Loucy (cell line): ENCODE measurements at regions not wholly inside any gene's neighbourhood (a gene's known extent, or its start where the extent isn't known, plus 50 kb on each side); places are given as distances from the start of the nearest gene placed in this dataset.

Source experiments
- EZH2phosphoT487 ChIP-seq: fragments of 200-600 bp; IDR thresholded peaks from 2 replicates; pipeline ENCODE4 v1.6.1; 2018; ENCODE audit warnings: antibody characterized with exemption, mild to moderate bottlenecking, moderate library complexity, borderline replicate concordance
- TF ChIP-seq, protein P1 (sequence below): fragments of 200-600 bp; sonication (generic); conservative IDR thresholded peaks from 2 replicates; pipeline ENCODE4 v1.5.1; 2014; ENCODE audit warnings: mild to moderate bottlenecking, antibody characterized with exemption, low read length

DNA sequence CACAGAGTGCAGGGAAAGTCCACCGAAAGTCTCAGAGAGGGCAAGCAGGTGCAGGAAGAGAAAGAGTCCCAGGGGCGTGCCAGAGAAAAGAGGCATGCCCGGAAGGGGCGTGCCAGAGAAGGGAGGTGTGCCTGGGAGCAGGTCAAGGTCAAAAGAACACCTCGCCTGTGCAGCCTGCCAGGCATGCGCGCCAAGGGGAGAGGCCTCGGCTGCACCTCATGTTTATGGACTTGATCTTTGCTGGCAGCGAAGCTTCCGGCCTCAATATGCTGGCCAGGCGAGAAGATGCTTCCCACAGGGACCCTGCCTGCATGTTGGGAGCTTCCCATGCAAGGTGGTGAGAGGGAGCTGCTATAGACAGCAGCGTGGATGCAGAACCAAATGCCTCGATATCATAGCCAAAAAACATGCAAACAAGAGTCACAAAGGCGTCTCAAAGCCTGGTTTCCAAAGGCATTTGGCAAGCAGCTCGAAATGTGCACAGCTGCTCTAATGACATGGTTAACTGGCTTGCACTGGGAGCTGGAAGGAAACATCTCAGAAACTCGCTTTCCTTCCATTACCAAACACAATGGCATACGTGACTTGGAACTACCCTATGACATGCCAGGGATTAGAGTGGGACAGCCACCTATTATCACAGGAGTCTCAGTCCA lies 192.5 kb upstream of the PPP2R2D start:
- TF ChIP-seq, protein P1, sequence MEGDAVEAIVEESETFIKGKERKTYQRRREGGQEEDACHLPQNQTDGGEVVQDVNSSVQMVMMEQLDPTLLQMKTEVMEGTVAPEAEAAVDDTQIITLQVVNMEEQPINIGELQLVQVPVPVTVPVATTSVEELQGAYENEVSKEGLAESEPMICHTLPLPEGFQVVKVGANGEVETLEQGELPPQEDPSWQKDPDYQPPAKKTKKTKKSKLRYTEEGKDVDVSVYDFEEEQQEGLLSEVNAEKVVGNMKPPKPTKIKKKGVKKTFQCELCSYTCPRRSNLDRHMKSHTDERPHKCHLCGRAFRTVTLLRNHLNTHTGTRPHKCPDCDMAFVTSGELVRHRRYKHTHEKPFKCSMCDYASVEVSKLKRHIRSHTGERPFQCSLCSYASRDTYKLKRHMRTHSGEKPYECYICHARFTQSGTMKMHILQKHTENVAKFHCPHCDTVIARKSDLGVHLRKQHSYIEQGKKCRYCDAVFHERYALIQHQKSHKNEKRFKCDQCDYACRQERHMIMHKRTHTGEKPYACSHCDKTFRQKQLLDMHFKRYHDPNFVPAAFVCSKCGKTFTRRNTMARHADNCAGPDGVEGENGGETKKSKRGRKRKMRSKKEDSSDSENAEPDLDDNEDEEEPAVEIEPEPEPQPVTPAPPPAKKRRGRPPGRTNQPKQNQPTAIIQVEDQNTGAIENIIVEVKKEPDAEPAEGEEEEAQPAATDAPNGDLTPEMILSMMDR = no peak
- TF ChIP-seq EZH2phosphoT487 = no peak
